ENCODE measurements at regions not wholly inside any gene's neighbourhood (a gene's known extent, or its start where the extent isn't known, plus 50 kb on each side); places are given as distances from the start of the nearest gene placed in this dataset.

- DNase-seq (ENCODE audit: low read depth) = no peak
- no peak overlapping the region for H3K4me3 ChIP-seq (ENCODE audit: low read depth, low read length)
- no peak for TF ChIP-seq CTCF (IDR thresholded peaks at IDR 0.05; ENCODE audit: low read depth, low read length, missing control alignments)
These were observed 57.6 kb upstream of the RGS2 start for GRCh38 chr1:192751260-192751659.

GRCh38 chr1:192756314-192756713 lies 52.5 kb upstream of the RGS2 start:
- H3K4me3 ChIP-seq (ENCODE audit: low read depth, low read length) = no peak overlapping the region
- no peak for TF ChIP-seq CTCF (IDR thresholded peaks at IDR 0.05; ENCODE audit: low read depth, low read length, missing control alignments)
- DNase-seq (ENCODE audit: low read depth) = no peak

- no peak overlapping the region for H3K4me3 ChIP-seq (ENCODE audit: low read depth, low read length)
- no peak for DNase-seq (ENCODE audit: low read depth)
- TF ChIP-seq CTCF (IDR thresholded peaks at IDR 0.05; ENCODE audit: low read depth, low read length, missing control alignments) = no peak
These were observed 52.0 kb upstream of the RGS2 start for GRCh38 chr1:192756847-192757246.

GRCh38 chr1:192758492-192758891 lies 50.3 kb upstream of the RGS2 start:
- H3K4me3 ChIP-seq (ENCODE audit: low read depth, low read length) = no peak overlapping the region
- no peak for DNase-seq (ENCODE audit: low read depth)
- TF ChIP-seq CTCF (IDR thresholded peaks at IDR 0.05; ENCODE audit: low read depth, low read length, missing control alignments) = no peak
